BLaER1 treated with 17β-estradiol and CSF1 and Interleukin-3, amounts not matched to agents 10 nM and 100 nM (cell line): ENCODE measurements at regions not wholly inside any gene's neighbourhood (a gene's known extent, or its start where the extent isn't known, plus 50 kb on each side); places are given as distances from the start of the nearest gene placed in this dataset.

ENCODE experiments used
- H3K27ac ChIP-seq, 11 experiments: shearing (Covaris generic); formaldehyde crosslinking; 2 replicates each; pipeline ENCODE4 v1.8.1; 2022
- H3K27me3 ChIP-seq, 11 experiments: shearing (Covaris generic); formaldehyde crosslinking; 2 replicates each; pipeline ENCODE4 v1.8.1; 2022
- H3K36me3 ChIP-seq, 11 experiments: shearing (Covaris generic); formaldehyde crosslinking; 2 replicates each; pipeline ENCODE4 v1.8.1; 2022
- H3K4me1 ChIP-seq, 10 experiments: shearing (Covaris generic); formaldehyde crosslinking; 2 replicates each; pipeline ENCODE4 v1.8.1; 2022
- H3K4me2 ChIP-seq, 11 experiments: shearing (Covaris generic); formaldehyde crosslinking; 2 replicates each; pipeline ENCODE4 v1.8.1; 2022
- H3K4me3 ChIP-seq, 10 experiments: shearing (Covaris generic); formaldehyde crosslinking; 2 replicates each; pipeline ENCODE4 v1.8.1; 2022
- H3K9ac ChIP-seq, 11 experiments: shearing (Covaris generic); formaldehyde crosslinking; 2 replicates each; pipeline ENCODE4 v1.8.1; 2022
- H3K9me3 ChIP-seq, 11 experiments: shearing (Covaris generic); formaldehyde crosslinking; replicated peaks in 1 of 11; 2 replicates each; pipeline ENCODE4 v1.8.1; 2022
- H4K20me1 ChIP-seq, 11 experiments: shearing (Covaris generic); formaldehyde crosslinking; 2 replicates each; pipeline ENCODE4 v1.8.1; 2022
- Cebpa-rat ChIP-seq, 11 experiments: shearing (Covaris generic); IDR thresholded peaks; 2 replicates each; pipeline ENCODE4 v1.8.1; 2022

DNA sequence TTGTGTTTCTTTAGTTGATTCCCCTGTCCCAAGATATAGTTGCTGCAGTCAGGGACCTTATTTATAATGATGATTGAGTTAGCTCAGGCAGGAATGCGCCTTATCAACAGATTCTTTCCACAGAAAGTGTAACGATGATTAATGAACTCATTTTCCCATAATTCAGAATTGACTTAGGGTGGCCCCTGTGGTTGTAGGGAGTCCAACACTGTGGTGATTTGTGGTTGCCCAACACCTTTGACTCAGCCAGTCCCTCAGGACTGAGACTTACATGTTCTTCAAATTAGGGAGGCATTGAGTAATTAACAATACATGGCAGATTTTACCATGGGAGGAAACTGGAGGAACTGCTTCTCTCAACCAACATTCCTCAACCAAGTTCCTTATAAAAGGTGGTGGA, 221.9 kb downstream of the GABRG2 start:
- Histone ChIP-seq H3K27me3 (no peaks in the 10 kb centered on the region), H3K4me3 (no peak overlapping the region), H3K27ac (no peak overlapping the region), H3K4me1 (no peaks in the 10 kb centered on the region), H3K36me3 (no peaks in the 10 kb centered on the region), H3K9me3 (no peaks in the 10 kb centered on the region), H4K20me1 (no peaks in the 10 kb centered on the region), H3K4me2 (no peak overlapping the region), H3K9ac (no peak overlapping the region)
- no peak for TF ChIP-seq Cebpa-rat (IDR thresholded peaks at IDR 0.05)

DNA sequence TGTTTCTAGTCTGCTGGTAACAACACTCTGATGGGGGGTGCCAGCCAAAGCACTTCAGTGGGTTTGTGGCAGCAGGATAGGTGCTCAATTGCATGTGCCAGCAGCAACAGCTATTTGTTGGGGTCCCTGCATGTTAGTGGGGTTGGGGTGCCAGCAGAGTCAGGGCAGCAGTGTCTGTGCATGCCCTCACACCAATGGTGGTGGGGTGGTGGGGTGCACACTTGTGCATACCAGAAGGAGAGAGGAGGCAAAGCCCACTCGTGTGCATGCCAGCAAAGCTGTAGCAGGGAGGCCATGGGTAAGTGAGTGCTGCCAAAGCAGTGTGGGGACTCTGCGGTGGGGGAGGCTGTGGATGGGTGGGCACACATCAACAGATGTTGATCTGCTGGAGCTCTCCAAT, 232.2 kb downstream of the GABRG2 start:
- peaks cover 9 to 29% (median 21%) of the 10 kb centered on the region in 11 experiments; a peak in 19 of 22 replicates for H3K9me3 ChIP-seq

DNA sequence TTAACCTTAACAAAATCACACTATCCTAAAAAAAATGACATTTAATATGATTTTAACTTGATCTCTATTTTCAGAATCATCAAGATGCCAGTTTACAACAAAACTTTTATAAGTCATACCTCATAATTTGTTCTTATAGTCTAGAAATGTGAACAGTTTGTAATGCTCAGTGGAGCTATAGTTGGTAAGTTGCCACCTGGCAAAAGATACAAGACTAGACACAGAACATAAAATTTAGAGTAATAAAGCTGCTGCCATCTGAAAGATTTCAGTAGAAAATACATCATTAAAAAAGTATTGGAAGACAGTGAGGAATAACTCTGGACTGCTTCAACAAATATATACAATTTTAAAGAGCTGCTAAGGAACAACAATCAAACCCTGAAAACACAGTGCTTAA, 233.8 kb downstream of the GABRG2 start:
- H4K20me1 ChIP-seq, result no peaks in the 10 kb centered on the region
- peaks cover 9 to 29% (median 21%) of the 10 kb centered on the region in 11 experiments; a peak in 19 of 22 replicates for H3K9me3 ChIP-seq
- no peak overlapping the region for H3K4me3 ChIP-seq
- H3K4me2 ChIP-seq, result no peak overlapping the region
- no peak overlapping the region for H3K27ac ChIP-seq
- H3K27me3 ChIP-seq, result no peaks in the 10 kb centered on the region
- no peaks in the 10 kb centered on the region for H3K36me3 ChIP-seq
- TF ChIP-seq Cebpa-rat (IDR thresholded peaks at IDR 0.05), result no peak
- no peak overlapping the region for H3K9ac ChIP-seq
- no peaks in the 10 kb centered on the region for H3K4me1 ChIP-seq

More for the DNA sequence above, 232.2 kb downstream of the GABRG2 start:
- Histone ChIP-seq H3K27ac (no peak overlapping the region), H3K27me3 (no peaks in the 10 kb centered on the region), H4K20me1 (no peaks in the 10 kb centered on the region), H3K4me2 (no peak overlapping the region), H3K4me3 (no peak overlapping the region), H3K36me3 (no peaks in the 10 kb centered on the region), H3K9ac (no peak overlapping the region), H3K4me1 (no peaks in the 10 kb centered on the region)
- TF ChIP-seq Cebpa-rat (IDR thresholded peaks at IDR 0.05), result no peak

DNA sequence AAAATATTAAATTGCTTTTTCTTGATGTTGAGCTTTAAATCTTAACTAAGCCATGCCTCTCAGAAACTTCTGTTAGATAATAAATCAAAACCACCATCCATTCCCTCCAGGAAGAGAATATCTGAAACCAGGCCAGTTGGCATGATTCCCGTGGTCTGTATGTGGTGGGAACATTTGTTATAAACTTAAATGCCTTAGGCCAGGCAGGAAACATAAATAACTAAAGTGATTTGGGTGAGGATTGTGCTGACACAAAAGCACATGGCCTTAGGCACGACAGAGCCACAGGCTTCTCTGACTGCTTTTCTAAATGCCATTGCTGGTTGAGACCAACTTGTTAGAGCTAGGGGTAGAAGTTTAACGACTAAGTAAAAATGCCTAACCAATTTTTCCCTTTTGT, 255.9 kb downstream of the GABRG2 start:
- Histone ChIP-seq H3K27ac (no peak overlapping the region), H4K20me1 (no peaks in the 10 kb centered on the region), H3K9ac (no peak overlapping the region), H3K27me3 (no peaks in the 10 kb centered on the region), H3K36me3 (no peaks in the 10 kb centered on the region), H3K4me1 (no peaks in the 10 kb centered on the region), H3K9me3 (peaks cover 0 to 11% (median 7%) of the 10 kb centered on the region in 11 experiments; a peak in 15 of 22 replicates), H3K4me3 (no peak overlapping the region), H3K4me2 (no peak overlapping the region)
- no peak for TF ChIP-seq Cebpa-rat (IDR thresholded peaks at IDR 0.05)

DNA sequence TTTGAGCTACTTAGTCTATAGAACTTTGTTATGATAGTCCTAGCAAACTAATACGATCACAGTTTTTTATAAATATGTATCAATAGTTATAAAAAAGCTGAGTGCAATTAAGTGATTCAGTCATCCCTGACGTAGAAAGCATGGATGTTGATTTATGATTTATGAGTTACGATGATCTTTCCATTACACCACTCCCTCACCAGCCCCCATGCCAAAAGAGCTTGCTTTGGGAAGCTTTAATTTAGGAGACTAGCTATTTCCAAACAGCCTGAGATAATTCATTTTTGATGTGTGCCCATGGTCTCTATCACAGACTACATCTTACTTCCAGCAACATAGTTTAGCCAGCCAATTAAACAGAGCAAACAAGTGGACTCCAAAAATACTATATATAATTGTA, 256.8 kb downstream of the GABRG2 start:
- Histone ChIP-seq H3K27ac (no peak overlapping the region), H3K4me1 (no peaks in the 10 kb centered on the region), H3K27me3 (no peaks in the 10 kb centered on the region), H3K4me3 (no peak overlapping the region), H3K36me3 (no peaks in the 10 kb centered on the region), H3K9me3 (peaks cover 0 to 2% (median 0%) of the 10 kb centered on the region in 11 experiments; a peak in 3 of 22 replicates), H3K4me2 (no peak overlapping the region), H3K9ac (no peak overlapping the region), H4K20me1 (no peaks in the 10 kb centered on the region)
- TF ChIP-seq Cebpa-rat (IDR thresholded peaks at IDR 0.05), result no peak

DNA sequence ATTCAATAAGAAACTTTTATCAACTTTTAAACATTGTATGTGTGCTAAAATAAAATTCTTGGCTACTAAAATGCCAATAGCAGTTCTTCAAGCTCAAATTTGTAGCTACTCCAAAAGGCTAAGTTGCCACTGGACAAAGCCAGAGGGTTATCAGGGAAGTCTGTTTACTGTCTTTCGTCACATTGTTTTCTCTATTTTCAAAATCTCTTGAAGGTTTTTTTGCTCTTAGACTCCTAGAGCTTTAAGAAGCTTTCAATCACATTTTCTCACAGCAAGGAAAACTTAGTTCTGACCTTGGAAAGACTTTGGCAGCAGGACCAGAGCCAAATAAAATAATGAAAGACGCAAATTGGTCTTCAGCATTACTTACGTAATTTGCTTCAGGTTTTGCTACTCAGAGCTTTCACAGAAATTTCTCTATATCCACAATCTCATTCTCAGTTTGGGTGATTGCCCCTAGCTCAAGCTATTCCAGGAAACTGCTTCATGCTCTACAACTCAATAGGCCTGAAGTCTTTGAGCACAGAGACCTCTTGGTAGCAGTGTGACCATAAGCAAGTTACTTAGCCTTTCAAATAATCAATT, 257.7 kb downstream of the GABRG2 start:
- H3K27ac ChIP-seq, result no peak overlapping the region
- H3K9me3 ChIP-seq, result 0 out of 22 replicates have a peak, but pooled peaks cover 0 to 5% (median 0%) of the 10 kb centered on the region in 11 experiments
- H3K4me2 ChIP-seq, result no peak overlapping the region
- H3K9ac ChIP-seq, result no peak overlapping the region
- no peaks in the 10 kb centered on the region for H3K36me3 ChIP-seq
- no peak for TF ChIP-seq Cebpa-rat (IDR thresholded peaks at IDR 0.05)
- no peaks in the 10 kb centered on the region for H3K4me1 ChIP-seq
- no peaks in the 10 kb centered on the region for H3K27me3 ChIP-seq
- no peak overlapping the region for H3K4me3 ChIP-seq
- no peaks in the 10 kb centered on the region for H4K20me1 ChIP-seq

DNA sequence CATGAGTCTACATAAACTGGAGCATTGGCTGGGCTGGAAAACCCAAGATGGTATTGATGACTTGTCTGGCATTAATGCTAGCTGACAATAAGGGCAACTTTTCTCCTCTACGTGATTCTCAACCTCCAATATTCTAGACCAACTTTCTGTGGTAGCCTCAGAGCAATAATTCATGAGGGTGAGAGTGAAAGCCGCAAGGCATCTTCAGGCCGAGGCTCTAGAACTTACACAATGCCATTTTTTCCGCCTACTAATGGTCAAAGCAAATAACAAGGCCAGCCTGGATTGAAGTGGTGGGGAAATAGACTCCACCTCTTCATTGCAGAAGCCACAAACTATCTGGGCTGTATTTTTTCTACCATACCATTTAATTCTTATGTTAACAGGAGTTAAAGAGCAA, 267.4 kb downstream of the GABRG2 start:
- TF ChIP-seq Cebpa-rat (IDR thresholded peaks at IDR 0.05), result no peak
- H3K27ac ChIP-seq, result no peak overlapping the region
- H4K20me1 ChIP-seq, result no peaks in the 10 kb centered on the region
- no peaks in the 10 kb centered on the region; a peak in 1 of 22 replicates for H3K27me3 ChIP-seq
- H3K9me3 ChIP-seq, result 0 out of 22 replicates have a peak, but pooled peaks cover 0 to 1% (median 0%) of the 10 kb centered on the region in 11 experiments
- H3K36me3 ChIP-seq, result no peaks in the 10 kb centered on the region
- H3K4me1 ChIP-seq, result no peaks in the 10 kb centered on the region
- H3K9ac ChIP-seq, result no peak overlapping the region
- no peak overlapping the region for H3K4me3 ChIP-seq
- no peak overlapping the region for H3K4me2 ChIP-seq

DNA sequence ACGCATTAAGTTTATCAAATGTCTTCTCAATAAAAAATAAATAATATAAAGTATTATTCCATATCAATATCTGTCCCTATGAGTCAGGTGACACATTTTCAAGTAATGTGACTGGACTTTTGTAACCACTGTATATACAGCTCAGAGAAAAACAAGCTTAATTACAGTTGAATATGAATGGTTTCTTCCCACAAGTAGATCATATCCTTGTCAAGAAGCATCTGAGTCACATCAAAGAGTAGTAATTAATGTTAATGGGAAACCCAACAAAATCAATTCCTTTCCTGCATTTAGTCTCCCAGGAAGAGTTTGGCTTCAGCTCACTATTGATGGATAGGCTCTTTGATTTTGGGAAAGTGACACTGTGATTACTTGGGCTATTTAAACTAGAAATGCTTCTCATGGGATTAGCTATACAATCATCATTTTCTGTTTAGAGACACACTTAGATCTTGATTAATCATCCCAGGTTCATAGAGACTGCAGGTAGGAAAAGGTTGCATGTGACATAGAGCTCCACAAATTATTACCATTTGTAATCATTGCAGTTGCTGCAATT, 292.9 kb downstream of the GABRG2 start:
- no peak overlapping the region for H3K27ac ChIP-seq

DNA sequence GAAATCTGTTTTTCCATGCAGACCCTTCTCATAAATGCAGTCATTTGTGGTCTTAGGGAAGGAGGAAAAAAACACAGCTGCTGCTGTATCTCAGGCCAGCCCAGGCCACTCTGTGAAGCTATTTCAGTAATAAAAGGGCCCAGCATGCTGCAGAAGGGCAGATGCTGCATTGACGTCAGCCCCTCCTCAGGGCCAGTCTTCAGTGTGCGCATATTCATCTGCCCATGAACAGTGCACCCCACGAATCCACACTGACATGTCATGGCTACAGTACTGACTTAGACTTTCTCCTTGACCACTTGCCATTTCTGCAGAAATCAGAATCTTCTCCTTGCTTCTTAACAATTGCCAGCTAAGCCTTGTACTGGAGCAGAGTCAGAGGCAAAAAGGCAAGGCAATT, 304.7 kb downstream of the GABRG2 start:
- H3K9ac ChIP-seq, result no peak overlapping the region

More for the DNA sequence above, 292.9 kb downstream of the GABRG2 start:
- TF ChIP-seq Cebpa-rat (IDR thresholded peaks at IDR 0.05), result no peak
- Histone ChIP-seq H3K36me3 (no peaks in the 10 kb centered on the region), H3K9me3 (peaks cover 0 to 12% (median 3%) of the 10 kb centered on the region in 11 experiments; a peak in 7 of 22 replicates), H3K4me1 (no peaks in the 10 kb centered on the region), H3K4me3 (no peak overlapping the region), H3K9ac (no peak overlapping the region), H3K4me2 (no peak overlapping the region), H3K27me3 (no peaks in the 10 kb centered on the region), H4K20me1 (no peaks in the 10 kb centered on the region)

DNA sequence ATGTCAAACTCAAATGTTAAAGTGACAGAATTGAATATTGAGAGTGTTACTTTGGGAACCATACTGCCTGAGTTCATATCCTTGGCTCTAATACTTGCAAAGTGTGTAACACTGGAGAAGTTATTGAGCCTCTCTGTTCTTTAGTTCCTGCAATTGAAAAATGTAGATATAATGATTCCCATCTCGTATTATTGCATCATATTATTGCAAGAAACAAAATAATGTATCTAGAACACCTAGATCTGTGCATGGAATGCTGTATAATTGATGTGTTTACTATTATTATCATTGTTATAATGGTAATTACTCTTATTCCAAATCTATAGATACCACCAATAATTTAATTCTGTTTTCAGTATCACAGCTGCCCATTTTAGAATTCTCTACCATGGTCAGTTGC, 310.3 kb downstream of the GABRG2 start:
- Histone ChIP-seq H3K4me2 (no peak overlapping the region), H3K9ac (no peak overlapping the region), H3K36me3 (no peaks in the 10 kb centered on the region), H3K27ac (no peak overlapping the region), H3K9me3 (no peaks in the 10 kb centered on the region), H3K4me1 (no peaks in the 10 kb centered on the region), H3K4me3 (no peak overlapping the region), H4K20me1 (no peaks in the 10 kb centered on the region), H3K27me3 (no peaks in the 10 kb centered on the region)
- 0 out of 22 replicates have a peak, but pooled peaks of 1 of the 11 experiments have one; percentile 18 for TF ChIP-seq Cebpa-rat (IDR thresholded peaks at IDR 0.05)

More for the DNA sequence above, 304.7 kb downstream of the GABRG2 start:
- H3K4me2 ChIP-seq, result no peak overlapping the region
- peaks cover 22 to 32% (median 25%) of the 10 kb centered on the region in 11 experiments for H3K9me3 ChIP-seq
- H4K20me1 ChIP-seq, result no peaks in the 10 kb centered on the region
- no peak overlapping the region for H3K4me3 ChIP-seq
- no peak for TF ChIP-seq Cebpa-rat (IDR thresholded peaks at IDR 0.05)
- no peaks in the 10 kb centered on the region for H3K27me3 ChIP-seq
- H3K36me3 ChIP-seq, result peaks cover 0 to 6% (median 0%) of the 10 kb centered on the region in 11 experiments; a peak in 2 of 22 replicates
- H3K27ac ChIP-seq, result no peak overlapping the region
- H3K4me1 ChIP-seq, result no peaks in the 10 kb centered on the region
